GM18907 (cell line): ENCODE measurements at regions not wholly inside any gene's neighbourhood (a gene's known extent, or its start where the extent isn't known, plus 50 kb on each side); places are given as distances from the start of the nearest gene placed in this dataset.

Source experiments
- ATAC-seq: cut with Tn5 transposase; IDR thresholded peaks from one replicate; pipeline ENCODE4 v1.9.1; 2021; ENCODE audit warnings: mild to moderate bottlenecking, moderate library complexity; ENCODE audit not compliant: unreplicated experiment

DNA sequence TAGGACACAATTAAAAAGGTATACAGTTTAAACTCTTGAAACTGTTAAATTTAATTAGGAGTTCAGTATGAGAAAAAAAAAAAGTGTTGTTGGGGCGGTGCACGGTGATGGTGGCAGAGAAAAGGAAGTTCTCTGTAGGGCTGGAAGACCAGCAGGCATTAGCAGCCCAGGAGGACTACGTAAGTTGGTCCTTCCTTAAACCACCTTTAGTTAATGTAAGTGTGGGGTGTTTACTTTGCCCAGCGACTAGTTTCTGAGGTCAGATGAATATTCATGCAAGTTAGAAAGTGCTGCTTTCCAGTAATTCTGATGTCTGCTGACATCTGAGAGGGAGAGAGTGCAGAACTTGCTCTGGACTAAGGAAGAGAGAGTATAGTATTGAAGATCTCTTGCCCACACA lies 54.9 kb downstream of the NKX2-1 start:
- no peak for ATAC-seq

DNA sequence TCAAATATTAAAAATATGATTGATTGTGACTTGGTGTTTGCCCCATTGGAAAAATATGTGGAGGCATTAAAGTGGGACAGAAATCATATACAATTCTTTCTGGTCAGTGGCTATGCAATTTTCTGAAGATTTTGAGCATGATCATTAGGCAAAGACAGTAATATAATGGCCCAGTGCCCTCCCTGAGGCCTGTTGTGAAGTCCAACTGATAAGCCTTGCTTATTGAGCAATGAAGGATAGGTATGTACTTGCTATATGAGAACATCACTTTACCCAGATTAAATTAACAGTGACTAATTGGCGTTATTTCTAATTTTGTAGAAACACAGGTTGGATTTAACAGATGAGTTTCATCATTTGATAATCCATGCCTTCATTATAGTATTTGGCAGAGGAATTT lies 57.1 kb downstream of the NKX2-1 start:
- ATAC-seq: no peak

DNA sequence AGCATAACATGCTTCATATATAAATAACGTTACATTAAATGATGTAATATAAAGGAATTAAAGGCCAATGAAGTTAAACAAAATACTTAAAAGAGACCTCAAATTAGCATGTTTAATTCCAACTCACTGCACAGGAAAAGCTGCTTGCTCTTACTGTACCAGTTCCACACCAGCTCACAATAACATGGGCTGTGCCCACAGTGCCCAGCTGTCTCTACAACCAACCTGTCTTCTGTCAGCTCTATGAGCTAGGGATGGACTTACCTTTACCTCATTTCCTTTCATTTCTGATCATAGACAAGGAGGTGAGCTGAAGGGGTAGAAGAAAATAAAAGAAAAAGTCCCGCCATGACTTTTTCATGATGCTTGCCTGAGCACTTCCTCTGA lies 64.8 kb downstream of the NKX2-1 start:
- ATAC-seq: no peak

DNA sequence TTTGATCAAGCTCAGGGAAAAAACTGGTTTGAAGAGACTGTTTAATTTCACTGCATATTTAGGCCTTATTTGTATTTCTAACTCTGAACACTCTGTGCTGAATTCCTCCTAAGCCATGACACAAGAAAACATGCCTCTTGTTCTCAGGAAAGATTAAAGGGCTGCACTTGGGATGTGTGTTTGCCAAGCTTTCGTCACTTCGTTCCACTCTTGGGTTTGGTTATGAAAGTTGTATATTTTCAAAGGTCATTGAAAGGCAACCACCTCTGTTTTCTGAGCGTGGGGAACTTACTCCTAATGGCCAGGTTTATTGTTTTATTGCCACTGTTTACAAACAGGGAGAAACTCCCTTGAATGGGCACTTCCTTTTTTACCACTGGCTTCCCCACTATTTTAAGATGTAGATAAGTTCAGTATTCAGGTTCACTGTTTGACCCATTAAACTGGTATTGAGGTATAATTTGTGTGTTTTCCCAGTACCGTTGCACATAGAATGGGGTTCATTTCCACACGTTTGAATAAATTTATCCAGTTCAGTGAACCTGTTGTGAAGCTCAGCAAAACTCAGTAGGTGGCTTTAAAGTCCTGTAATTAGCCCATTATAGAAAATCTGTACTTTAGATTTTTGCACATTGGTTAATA lies 65.3 kb downstream of the NKX2-1 start:
- no peak for ATAC-seq

DNA sequence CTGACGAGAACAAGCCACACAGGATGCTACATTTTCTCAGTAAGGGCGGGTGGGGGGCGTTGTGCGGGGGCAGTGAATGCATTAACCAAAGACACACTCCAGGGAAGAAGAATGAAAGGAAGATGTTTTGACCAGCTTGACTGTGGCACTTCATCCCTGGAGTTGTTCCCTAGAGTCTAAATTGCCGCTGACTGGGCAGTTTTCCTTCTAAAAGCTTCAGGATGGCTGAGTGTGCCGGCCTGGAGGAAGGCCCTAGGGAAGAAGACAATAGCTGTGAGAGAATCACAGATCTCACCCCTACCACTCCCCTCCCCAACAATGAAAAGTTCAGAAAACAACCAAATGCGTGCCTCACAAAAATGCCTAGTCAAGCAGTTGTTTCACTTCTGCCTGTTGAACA lies 67.2 kb downstream of the NKX2-1 start:
- ATAC-seq: no peak

DNA sequence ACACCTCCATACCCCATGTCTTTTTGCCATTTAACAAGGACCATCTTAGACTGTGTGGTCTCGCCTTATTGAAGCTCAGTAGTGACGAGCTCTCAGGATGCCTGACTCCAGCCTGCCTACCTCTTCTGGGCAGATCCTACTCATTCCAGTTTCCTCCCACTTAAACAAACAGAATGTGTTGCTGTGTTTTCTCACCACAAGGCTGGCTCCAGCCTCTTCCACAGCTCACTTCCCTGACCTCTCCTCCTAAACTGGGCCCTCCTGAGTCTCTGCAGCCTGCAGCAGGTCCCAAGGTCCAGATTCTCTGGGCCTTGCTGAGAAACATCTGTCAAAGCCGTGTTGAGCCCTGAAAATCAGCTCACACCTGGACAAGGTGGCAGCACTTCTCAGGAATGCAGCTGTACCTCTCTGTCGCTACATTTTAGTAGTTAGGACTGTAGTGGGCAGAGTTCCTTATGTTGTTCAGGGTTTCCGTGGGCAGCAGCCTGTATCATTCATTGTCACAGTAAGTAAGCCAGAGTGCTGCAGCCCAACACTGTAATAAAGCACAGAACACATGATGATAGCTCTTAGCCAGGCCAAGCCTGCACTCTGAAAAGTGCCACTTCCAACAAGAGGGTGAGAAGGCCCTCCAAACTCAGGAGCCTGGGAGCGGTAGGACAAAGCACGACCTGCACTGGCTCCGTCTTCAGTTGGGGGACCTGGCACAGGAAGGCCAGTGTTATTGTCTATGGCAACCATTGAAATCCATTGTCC lies 68.5 kb downstream of the NKX2-1 start:
- no peak for ATAC-seq

DNA sequence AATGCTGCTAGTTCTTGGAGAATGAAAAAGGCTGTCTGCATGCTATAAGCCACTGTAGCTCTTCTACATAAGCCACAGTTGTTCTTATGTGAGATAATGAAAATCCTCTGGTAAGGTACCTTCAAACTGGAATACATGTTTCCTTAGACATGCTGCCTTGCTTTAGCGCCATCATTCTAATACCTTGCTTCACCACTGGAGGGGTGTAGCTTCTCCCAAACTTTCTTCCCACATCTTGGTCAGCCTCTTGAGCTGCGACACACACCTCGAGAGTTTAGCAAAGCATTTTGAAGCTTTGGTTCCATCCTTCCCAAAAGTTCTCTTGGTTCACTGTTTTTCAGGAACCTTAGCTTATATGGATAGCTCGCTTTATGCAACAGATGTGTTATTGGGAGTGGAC lies 69.5 kb downstream of the NKX2-1 start:
- ATAC-seq: no peak

DNA sequence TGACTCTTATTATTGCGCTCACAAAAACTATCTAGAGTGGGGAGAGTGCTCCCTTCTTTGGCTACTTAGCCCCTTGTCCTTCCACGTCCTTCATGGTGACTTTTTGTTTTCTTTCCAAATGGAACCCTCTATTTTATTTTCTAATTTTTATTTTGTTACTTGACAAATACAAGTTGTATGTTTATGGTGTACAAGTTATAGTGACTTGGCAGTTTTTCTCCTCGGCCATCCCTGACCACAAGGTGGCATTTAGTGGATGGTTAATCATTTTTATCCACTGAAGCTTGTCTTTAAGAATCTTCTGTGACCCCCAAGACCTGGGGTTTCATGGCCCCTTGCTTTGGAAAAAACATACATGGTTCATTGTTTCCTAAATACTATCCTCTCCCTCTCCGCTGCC lies 70.1 kb downstream of the NKX2-1 start:
- ATAC-seq: no peak

DNA sequence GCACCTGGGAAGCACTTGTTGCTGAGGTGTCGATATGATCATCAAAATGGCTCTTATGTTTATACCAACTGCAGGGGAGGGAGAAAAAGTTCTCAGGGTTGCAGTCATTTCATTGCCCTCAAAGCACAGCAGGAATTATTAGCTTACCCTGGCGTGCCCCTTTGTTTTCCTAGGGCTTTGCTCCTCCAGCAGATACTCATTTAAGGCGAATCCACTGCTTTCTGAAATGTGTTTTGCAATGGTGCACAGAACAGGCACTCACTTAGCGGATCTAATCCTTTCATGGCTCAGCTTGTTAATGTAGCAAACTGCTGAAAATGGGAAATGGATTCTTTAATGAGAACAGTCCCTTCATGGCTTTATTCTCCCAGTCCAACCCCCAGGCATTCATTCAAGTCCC lies 76.7 kb downstream of the NKX2-1 start:
- no peak for ATAC-seq

DNA sequence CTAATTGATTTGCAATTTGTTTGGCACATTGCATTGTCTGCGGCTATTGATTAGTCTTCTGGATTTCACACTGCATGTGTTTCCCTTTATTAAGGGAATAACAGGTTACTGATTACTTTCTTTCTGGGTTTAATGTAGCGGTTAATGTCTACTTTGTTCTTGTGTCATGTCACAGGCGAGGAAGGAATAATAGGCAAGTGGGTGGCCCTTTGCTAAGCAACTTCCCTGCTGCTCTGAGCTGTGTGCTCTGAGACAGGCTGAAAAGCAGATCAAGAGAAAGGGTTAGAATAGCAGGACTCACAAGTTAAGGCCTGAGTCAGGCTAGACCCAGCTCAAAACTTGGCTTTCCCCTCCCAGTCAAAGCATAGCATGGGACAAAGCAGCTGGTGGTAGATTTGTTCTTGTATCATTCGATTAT lies 77.2 kb downstream of the NKX2-1 start:
- ATAC-seq: no peak

DNA sequence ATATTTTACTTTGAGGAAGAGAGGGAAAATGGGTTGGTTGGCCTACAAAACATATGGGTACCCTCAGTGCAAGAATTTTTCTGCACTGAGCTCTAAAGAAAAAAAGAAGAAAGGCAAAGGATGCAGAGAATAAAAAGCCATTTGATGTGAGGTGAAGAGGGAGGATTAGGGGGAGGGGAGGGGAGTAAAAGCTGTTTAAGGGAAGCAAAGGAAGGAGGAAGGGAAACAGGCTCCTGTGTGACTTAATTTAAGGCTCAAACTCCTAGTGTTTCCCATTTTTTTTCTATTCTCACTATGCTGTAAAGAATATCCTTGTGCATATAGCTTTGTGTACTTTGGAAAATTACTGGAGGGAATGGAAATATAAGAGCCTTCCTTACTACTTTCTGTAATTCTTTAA lies 78.7 kb downstream of the NKX2-1 start:
- no peak for ATAC-seq

DNA sequence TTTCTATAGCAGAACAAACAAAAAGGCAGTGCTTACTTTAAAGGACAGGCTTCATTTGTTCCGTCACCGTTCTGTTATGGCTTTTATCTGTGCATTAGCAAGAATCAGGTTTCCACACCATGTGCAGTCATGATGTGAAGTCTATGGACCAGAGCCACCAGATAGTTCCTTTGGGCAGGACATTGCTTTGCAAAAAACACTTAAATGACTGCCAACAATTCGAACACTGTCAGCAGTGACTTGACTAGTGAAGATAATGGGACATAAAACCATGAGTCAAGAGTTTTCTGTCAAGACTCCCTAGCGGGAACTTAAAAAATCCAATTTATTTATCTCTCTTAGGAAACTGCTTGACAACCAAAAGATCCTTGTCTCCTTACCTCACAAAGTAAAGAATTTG lies 80.3 kb downstream of the NKX2-1 start:
- ATAC-seq: no peak

DNA sequence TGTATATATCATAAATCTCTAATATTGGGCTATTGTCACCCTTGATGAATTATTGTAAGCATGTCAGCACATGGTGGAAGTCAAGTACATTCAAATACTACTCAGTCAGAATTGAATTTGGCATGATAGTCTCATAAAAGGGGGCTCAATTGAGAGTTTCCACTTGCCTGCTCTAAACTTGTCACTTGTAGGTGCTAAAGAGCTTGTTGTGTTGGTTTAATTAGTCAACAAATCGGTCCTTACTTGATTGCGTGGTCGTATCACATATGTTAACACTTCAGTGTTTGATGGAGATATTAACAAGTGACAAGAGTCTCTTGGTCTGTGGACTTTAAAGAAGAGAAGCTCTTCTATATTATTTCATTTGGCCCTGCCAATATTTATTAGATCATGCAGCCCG lies 81.1 kb downstream of the NKX2-1 start:
- ATAC-seq: no peak

DNA sequence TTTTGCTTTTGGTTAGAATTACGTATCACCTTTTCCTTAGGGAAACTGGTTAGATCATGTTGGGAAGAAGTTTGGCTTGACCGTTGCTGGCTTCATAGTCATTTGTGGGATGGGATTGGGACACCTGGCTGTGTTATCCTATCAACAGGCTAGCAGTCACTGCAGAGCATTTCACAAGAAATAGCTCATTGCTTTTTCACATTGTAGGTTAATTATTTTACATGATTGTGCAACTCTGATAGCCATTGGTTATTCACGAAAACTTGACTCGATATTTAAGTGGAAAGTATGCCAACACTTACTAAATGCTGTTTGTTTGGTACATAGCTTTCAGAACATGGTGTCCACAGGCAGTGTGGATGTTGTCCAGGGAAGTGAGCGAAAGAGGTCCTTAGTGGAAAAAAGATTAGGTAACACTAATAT lies 89.4 kb downstream of the NKX2-1 start:
- no peak for ATAC-seq

DNA sequence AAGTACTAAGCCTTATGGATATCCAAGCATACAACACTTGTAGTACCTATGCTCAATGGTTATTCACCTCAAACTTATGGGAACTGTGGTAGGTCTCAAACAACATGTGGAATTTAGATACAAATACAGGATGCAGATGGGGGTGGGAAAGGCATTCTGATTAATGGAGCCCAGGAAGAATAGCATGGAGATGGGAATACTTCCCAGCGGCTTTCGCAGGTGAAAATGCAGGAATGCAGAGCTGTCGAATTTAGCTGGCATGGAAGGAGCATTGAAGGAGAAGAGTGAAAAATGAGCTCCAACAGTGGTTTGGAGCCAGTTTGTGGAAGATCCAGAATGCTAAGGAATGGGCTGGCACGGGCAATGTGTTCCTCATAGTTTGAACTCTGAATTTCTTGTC lies 89.9 kb downstream of the NKX2-1 start:
- ATAC-seq: no peak

DNA sequence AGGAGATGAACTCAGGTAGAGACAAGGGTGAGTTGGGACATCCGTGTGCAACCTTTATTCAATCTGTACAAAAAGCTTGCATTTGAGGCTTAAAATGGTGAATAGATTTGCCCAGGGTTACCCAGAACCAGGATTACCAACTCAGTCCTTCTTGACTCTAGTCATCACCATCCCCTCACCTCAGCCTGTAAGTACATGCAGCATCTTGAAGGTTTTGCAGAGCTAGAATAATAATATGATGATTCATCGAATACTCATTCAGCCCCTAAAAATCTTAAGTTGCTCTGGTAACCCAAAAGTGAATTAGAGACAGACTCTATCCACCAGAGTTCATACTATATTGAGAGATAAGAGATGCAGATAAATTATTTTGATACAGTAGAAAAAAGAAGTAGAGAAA lies 90.3 kb downstream of the NKX2-1 start:
- no peak for ATAC-seq

DNA sequence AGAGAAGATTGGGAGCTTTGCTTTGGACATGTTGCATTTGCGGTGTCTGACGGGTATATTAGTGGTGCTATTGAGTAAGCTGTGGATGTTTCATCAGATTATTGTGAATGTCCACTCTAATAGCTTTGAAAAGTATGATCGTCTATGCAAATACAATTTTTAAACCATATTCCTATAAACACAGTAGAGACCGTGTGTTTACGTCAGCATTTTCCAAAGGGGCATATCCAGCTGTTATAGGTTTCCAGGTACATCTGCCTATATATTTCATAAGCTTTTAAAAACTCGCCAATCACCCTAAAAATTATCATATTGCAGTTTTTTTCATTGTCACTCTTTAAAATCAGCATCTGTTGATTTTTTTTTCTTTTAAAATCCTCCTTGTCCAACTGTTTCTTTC lies 91.7 kb downstream of the NKX2-1 start:
- ATAC-seq: no peak

DNA sequence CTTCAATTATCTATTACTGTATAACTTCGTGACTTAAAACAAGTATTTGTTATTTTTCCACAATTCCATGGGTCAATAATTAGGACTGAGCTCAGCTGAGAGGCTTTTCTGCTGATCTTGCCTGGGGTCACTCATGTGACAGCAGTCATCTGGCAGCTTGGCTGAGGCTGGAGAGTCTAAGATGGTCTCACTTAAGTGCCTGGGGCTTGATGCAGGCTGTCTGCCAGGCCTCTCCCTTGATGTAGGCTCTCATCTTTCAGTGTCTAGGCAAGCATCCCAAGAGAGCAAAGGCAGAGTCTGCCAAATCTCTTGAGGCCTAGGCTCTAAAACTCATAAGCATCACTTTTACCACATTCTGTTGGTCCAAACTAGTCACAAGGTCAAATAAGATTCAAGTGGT lies 93.2 kb downstream of the NKX2-1 start:
- ATAC-seq: no peak

DNA sequence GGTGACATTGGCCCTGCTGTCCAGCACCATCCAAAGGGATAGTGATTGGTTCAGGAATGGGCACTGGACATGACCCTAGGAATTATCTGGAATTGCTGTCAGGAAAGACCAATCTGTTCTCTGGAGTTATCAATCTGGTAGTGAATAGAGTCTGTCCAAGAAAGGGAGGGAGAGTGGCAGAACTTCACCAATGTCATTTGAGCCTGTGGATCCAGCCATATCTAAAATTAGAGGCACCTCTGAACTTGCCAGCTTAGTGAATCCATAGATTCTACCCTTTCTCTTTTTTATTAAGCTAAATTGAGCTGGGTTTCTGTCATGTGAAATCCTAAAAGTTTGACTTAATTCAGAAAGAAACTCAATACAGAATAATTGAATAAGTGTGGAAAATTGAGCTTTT lies 93.9 kb downstream of the NKX2-1 start:
- no peak for ATAC-seq

DNA sequence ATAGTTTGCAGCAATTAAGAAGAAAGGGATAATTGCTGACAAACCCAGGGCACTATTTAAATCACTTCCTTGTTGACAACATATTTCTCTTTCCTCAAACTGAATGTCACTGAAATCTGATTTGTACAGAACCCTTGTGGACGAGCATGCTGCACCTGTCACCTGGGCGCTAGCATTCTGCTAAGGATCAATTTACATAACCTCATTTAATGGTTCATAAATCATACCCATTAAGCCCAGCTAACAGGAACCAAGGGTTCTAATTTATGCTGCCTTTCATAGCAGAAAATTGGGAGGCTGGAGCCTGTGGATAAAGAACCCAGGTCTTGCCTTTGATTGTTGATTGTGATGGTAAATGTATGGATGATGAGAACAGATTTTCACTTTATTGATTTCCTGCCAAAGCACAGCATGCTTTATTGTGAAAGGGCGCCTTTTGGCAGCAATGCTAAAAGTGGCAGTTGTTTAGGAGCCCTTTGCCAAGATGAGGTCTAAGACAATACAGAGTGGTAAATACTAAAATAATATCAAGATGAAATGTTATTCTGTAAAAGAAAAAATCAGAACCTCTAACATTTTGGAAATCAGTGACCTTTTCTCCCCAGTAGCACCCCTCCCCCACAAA lies 95.4 kb downstream of the NKX2-1 start:
- no peak for ATAC-seq

DNA sequence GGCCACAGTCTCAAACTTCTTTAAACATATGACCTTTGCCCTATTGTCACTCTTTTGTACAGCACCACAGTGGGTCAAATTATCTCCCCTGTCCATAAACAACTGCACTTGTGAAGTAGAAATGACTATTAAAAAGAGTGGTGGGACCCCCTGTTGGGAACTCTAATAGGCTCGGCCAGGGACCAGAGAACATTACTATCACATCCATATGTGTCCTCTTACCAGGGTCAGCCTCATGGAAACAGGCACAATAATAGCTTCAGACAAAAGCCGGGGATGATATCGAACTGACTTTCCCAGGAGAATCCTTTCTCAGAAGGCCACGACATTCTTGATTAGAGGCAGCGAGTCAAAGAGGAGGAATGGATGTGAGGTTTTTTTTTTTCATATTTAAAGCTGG lies 96.6 kb downstream of the NKX2-1 start:
- no peak for ATAC-seq

DNA sequence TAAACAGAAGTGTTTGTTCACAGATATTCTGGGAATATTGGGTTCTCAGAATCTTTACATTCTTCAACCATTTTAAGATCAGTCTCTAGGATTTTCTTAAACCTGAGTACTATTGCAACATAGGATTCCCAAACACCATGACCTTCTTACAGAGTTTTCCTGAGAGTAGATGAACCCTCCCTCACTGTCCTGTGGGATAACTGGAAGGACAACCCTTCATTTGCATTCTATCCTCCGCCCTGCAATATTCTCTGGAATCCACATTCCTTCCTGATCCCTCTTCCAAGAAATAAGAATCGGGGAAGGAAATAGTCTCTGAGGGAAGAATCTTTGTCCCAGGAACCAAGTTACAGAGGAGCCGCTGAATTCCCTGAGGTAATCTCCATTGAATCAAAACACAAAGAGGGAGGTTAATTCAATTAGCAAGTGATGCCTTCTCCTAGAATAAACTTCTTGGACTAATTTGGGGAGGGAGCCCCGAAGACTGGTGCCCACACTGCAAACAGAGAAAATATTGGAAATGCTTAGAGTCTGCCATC lies 99.8 kb upstream of the MBIP start:
- no peak for ATAC-seq
